ENCODE measurements at regions not wholly inside any gene's neighbourhood (a gene's known extent, or its start where the extent isn't known, plus 50 kb on each side); places are given as distances from the start of the nearest gene placed in this dataset.

- TF ChIP-seq ZBTB40 (IDR thresholded peaks at IDR 0.05): peak; percentile 85
- TF ChIP-seq ZBTB40 (CRISPR knock-in tag; IDR thresholded peaks at IDR 0.05): no peak
- TF ChIP-seq ID3 (CRISPR knock-in tag; IDR thresholded peaks at IDR 0.05): no peak
- 0 out of 2 replicates have a peak, but pooled peaks have one; percentile 51 for TF ChIP-seq ID3 (tag; IDR thresholded peaks at IDR 0.05)
- TF ChIP-seq PHF8 (IDR thresholded peaks at IDR 0.05; ENCODE audit: borderline replicate concordance, low read length): peak; percentile 90; the same call in 1 of the 2 replicates
- TF ChIP-seq YBX1 (IDR thresholded peaks at IDR 0.05): no peak
- no peak for TF ChIP-seq KDM2B (CRISPR knock-in tag; IDR thresholded peaks at IDR 0.05)
- TF ChIP-seq ATF3 (IDR thresholded peaks at IDR 0.05): peak; percentile 58
- no peak for TF ChIP-seq ATF3 (CRISPR knock-in tag; conservative IDR thresholded peaks at IDR 0.05)
- TF ChIP-seq MIER1 (IDR thresholded peaks at IDR 0.05; ENCODE audit: low read depth): no peak
- peak; percentile 83 for TF ChIP-seq RBBP5 (IDR thresholded peaks at IDR 0.05; ENCODE audit: borderline replicate concordance, insufficient read depth, low read length, poor library complexity, severe bottlenecking)
- 0 out of 4 replicates have a peak, but pooled peaks of 1 of the 2 experiments have one; percentile 28 for TF ChIP-seq ARNT (IDR thresholded peaks at IDR 0.05)
- peak; percentile 74 for TF ChIP-seq SAP30 (IDR thresholded peaks at IDR 0.05; ENCODE audit: borderline replicate concordance, insufficient read depth, low read depth, low read length, poor library complexity, severe bottlenecking)
- no peak for TF ChIP-seq ZNF445 (CRISPR knock-in tag; IDR thresholded peaks at IDR 0.05; ENCODE audit: low read depth)
- peak; percentile 50; the same call in 1 of the 2 replicates for TF ChIP-seq RB1 (IDR thresholded peaks at IDR 0.05; ENCODE audit: low read depth)
- TF ChIP-seq CBX1 (IDR thresholded peaks at IDR 0.05; ENCODE audit: low read depth): no peak; the same call in 1 of the 2 replicates
- TF ChIP-seq POLR2A (conservative IDR thresholded peaks at IDR 0.05): peak; percentile 94
- TF ChIP-seq POLR2G (IDR thresholded peaks at IDR 0.05; ENCODE audit: low read depth, low read length): peak; percentile 97
Measured at GRCh38 chr7:65750511-65751344, 122.1 kb upstream of the VKORC1L1 start (continued).

All from K562 (cell line).